ENCODE measurements at regions not wholly inside any gene's neighbourhood (a gene's known extent, or its start where the extent isn't known, plus 50 kb on each side); places are given as distances from the start of the nearest gene placed in this dataset.

GRCh38 chr5:133704411-133704810 is 92.1 kb upstream of the FSTL4 start:
- DNase-seq (ENCODE audit: insufficient read length, low spot score) = no peak
- TF ChIP-seq POLR2AphosphoS5 (IDR thresholded peaks at IDR 0.05; ENCODE audit: low read depth, low read length) = no peak
- no peak for TF ChIP-seq POU2F2 (IDR thresholded peaks at IDR 0.05; ENCODE audit: low read depth, low read length)
- TF ChIP-seq POLR2A (IDR thresholded peaks at IDR 0.05; ENCODE audit: low read depth, low read length) = no peak
- no peak for TF ChIP-seq TAF1 (IDR thresholded peaks at IDR 0.05; ENCODE audit: low read depth, low read length)
- no peak for TF ChIP-seq SPI1 (IDR thresholded peaks at IDR 0.05; ENCODE audit: low read depth, low read length)
- TF ChIP-seq PAX5 (IDR thresholded peaks at IDR 0.05; ENCODE audit: insufficient read depth, low read length, severe bottlenecking) = no peak
- no peak for FAIRE-seq

- FAIRE-seq (no peak), DNase-seq (ENCODE audit: insufficient read length, low spot score) (no peak)
- TF ChIP-seq POLR2AphosphoS5 (IDR thresholded peaks at IDR 0.05; ENCODE audit: low read depth, low read length) (no peak), SPI1 (IDR thresholded peaks at IDR 0.05; ENCODE audit: low read depth, low read length) (no peak), POLR2A (IDR thresholded peaks at IDR 0.05; ENCODE audit: low read depth, low read length) (no peak), POU2F2 (IDR thresholded peaks at IDR 0.05; ENCODE audit: low read depth, low read length) (no peak), TAF1 (IDR thresholded peaks at IDR 0.05; ENCODE audit: low read depth, low read length) (no peak), PAX5 (IDR thresholded peaks at IDR 0.05; ENCODE audit: insufficient read depth, low read length, severe bottlenecking) (no peak)
Observed at GRCh38 chr5:133703935-133704334, 91.6 kb upstream of the FSTL4 start.

DNA sequence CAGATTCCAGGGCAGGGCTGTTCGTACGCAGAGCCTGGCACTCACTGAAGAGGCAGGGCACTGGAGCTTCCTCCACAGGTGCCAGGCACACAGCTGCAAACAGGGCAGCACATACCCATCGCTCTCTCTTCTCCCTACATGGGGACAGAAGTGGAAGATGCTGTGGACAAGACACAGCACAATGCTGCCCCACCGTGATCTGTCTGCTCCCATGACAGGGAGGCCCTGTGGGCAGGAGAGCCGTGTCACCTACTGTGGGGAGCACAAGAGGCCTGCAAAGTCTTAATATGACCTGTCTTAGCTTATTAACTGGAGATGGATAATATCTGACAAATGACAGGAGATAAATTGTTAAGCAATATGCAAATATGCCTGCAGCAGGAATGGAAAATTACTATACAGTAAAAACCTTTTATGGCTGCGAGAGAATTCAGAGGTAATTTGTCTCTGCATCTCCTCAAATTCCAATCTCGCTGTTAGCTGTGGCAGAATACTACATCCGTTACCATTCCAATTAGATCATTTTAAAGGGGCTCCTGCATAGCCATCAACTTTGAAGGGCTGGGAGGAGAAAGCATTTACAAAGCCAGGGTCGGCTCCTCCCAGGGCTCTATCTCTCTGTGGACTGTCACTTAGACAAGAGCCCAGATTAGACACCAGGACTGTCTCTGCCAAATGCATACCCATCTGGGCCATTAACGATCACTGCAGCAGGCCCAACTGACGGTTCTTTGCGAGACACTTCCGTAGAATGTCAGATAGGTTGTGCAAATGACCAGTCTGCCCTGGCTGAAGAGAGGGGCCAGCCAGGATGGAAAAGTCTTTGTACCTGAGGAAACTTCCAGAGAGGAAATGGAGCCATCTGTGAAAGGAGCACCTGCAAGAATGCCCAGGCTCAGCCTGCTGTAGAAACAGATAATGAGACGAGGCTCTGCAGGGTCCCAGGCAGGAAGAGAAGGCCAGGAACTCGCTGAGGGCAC is 90.7 kb upstream of the FSTL4 start:
- TF ChIP-seq TAF1 (IDR thresholded peaks at IDR 0.05; ENCODE audit: low read depth, low read length) (no peak), POU2F2 (IDR thresholded peaks at IDR 0.05; ENCODE audit: low read depth, low read length) (no peak), SPI1 (IDR thresholded peaks at IDR 0.05; ENCODE audit: low read depth, low read length) (no peak), POLR2AphosphoS5 (IDR thresholded peaks at IDR 0.05; ENCODE audit: low read depth, low read length) (no peak), PAX5 (IDR thresholded peaks at IDR 0.05; ENCODE audit: insufficient read depth, low read length, severe bottlenecking) (no peak), POLR2A (IDR thresholded peaks at IDR 0.05; ENCODE audit: low read depth, low read length) (no peak)
- no peak for DNase-seq (ENCODE audit: insufficient read length, low spot score)
- no peak for FAIRE-seq

DNA sequence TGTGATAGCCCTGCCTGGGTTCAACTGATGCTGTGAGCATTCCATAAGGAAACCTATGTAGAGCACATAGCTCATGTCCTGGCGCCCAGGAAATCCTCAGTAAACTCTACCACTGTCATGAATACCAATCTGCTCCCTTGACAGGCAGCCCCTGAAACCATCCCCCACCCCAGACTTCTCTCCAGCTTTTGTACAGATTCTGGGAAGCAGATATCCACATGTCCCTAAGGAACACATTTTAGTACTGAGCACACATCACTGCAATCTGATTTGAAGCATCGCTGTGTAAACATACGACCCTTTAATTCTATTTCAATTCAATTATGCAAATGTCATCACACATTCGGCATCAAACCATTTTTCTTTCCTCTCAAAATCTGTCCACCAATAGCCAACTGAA is 89.5 kb upstream of the FSTL4 start:
- FAIRE-seq (no peak), DNase-seq (ENCODE audit: insufficient read length, low spot score) (no peak)
- TF ChIP-seq POU2F2 (IDR thresholded peaks at IDR 0.05; ENCODE audit: low read depth, low read length) (no peak), POLR2A (IDR thresholded peaks at IDR 0.05; ENCODE audit: low read depth, low read length) (no peak), PAX5 (IDR thresholded peaks at IDR 0.05; ENCODE audit: insufficient read depth, low read length, severe bottlenecking) (no peak), TAF1 (IDR thresholded peaks at IDR 0.05; ENCODE audit: low read depth, low read length) (no peak), POLR2AphosphoS5 (IDR thresholded peaks at IDR 0.05; ENCODE audit: low read depth, low read length) (no peak), SPI1 (IDR thresholded peaks at IDR 0.05; ENCODE audit: low read depth, low read length) (no peak)

DNA sequence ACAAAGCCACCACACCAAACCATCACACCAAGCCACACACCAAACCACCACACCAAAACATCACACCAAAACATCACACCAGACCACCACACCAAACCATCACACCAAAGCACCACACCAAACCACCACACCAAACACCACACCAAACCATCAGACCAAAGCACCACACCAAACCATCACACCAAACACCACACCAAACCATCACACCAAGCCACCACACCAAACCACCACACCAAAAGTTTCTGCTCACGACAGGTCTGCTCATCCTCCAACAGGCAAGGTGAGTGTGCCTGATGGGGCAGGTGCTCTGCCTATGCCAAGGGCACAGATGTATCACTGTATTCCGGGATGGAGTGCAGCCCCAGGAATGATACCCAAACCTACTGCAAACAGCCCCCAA is 87.9 kb upstream of the FSTL4 start:
- TF ChIP-seq POU2F2 (IDR thresholded peaks at IDR 0.05; ENCODE audit: low read depth, low read length) (no peak), POLR2A (IDR thresholded peaks at IDR 0.05; ENCODE audit: low read depth, low read length) (no peak), POLR2AphosphoS5 (IDR thresholded peaks at IDR 0.05; ENCODE audit: low read depth, low read length) (no peak), PAX5 (IDR thresholded peaks at IDR 0.05; ENCODE audit: insufficient read depth, low read length, severe bottlenecking) (no peak), SPI1 (IDR thresholded peaks at IDR 0.05; ENCODE audit: low read depth, low read length) (no peak), TAF1 (IDR thresholded peaks at IDR 0.05; ENCODE audit: low read depth, low read length) (no peak)
- DNase-seq (ENCODE audit: insufficient read length, low spot score) (no peak), FAIRE-seq (no peak)

GRCh38 chr5:133698646-133699526 is 86.5 kb upstream of the FSTL4 start:
- no peak for FAIRE-seq

DNA sequence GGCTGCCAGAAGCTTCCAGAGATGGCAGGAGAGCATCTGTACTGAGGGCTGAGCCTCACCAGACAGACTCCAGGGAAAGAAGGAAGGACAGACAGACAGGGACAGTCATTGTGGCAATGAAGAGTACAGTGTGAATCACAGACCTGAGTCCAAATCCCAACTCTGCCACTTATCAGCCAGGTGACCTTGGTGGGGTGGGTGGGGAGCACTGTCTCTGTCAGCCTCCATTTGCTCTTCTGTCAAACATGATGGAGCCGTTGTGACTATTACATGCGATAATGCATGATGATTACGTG is 85.9 kb upstream of the FSTL4 start:
- FAIRE-seq = no peak

More at GRCh38 chr5:133698646-133699526, 86.5 kb upstream of the FSTL4 start:
- DNase-seq (ENCODE audit: insufficient read length, low spot score) = peak; percentile 30
- TF ChIP-seq POLR2A (IDR thresholded peaks at IDR 0.05; ENCODE audit: low read depth, low read length) (no peak), POU2F2 (IDR thresholded peaks at IDR 0.05; ENCODE audit: low read depth, low read length) (peak; percentile 68; the same call in 1 of the 2 replicates)

GRCh38 chr5:133697536-133698258 is 85.4 kb upstream of the FSTL4 start:
- TF ChIP-seq TAF1 (IDR thresholded peaks at IDR 0.05; ENCODE audit: low read depth, low read length) (no peak), POLR2A (IDR thresholded peaks at IDR 0.05; ENCODE audit: low read depth, low read length) (no peak), SPI1 (IDR thresholded peaks at IDR 0.05; ENCODE audit: low read depth, low read length) (no peak), PAX5 (IDR thresholded peaks at IDR 0.05; ENCODE audit: insufficient read depth, low read length, severe bottlenecking) (no peak), POU2F2 (IDR thresholded peaks at IDR 0.05; ENCODE audit: low read depth, low read length) (no peak), POLR2AphosphoS5 (IDR thresholded peaks at IDR 0.05; ENCODE audit: low read depth, low read length) (no peak)
- FAIRE-seq (no peak), DNase-seq (ENCODE audit: insufficient read length, low spot score) (no peak)

More for the DNA sequence above, 85.9 kb upstream of the FSTL4 start:
- DNase-seq (ENCODE audit: insufficient read length, low spot score) = no peak
- no peak for TF ChIP-seq SPI1 (IDR thresholded peaks at IDR 0.05; ENCODE audit: low read depth, low read length)
- no peak for TF ChIP-seq PAX5 (IDR thresholded peaks at IDR 0.05; ENCODE audit: insufficient read depth, low read length, severe bottlenecking)
- TF ChIP-seq POU2F2 (IDR thresholded peaks at IDR 0.05; ENCODE audit: low read depth, low read length) = no peak
- no peak for TF ChIP-seq POLR2A (IDR thresholded peaks at IDR 0.05; ENCODE audit: low read depth, low read length)
- TF ChIP-seq POLR2AphosphoS5 (IDR thresholded peaks at IDR 0.05; ENCODE audit: low read depth, low read length) = no peak
